Fibroblast of lung (primary cell): ENCODE measurements at regions not wholly inside any gene's neighbourhood (a gene's known extent, or its start where the extent isn't known, plus 50 kb on each side); places are given as distances from the start of the nearest gene placed in this dataset.
"Not testable (repeated sequence)": the region's sequence is repeated elsewhere in the genome, so short reads cannot be mapped to it uniquely, and the experiment has no call there.

Experiments
- DNase-seq, 2 donors: peaks; one replicate each; pipeline versions ENCODE4 v3.0.0 to v3.0.0-alpha.2; 2010; ENCODE audit warnings: low read depth in 2 of 2
- H2AFZ ChIP-seq: 2 replicates; pipeline ENCODE4 v1.5.1; 2012; ENCODE audit warnings: low read length, control low read depth, inconsistent platforms
- H3K27ac ChIP-seq: 2 replicates; pipeline ENCODE4 v1.5.1; 2011; ENCODE audit warnings: low read length, control low read depth; ENCODE audit not compliant: insufficient read depth
- H3K27me3 ChIP-seq: 2 replicates; pipeline ENCODE4 v1.5.1; 2011; ENCODE audit warnings: mild to moderate bottlenecking, low read length; ENCODE audit not compliant: control insufficient read depth, insufficient read depth
- H3K36me3 ChIP-seq: 2 replicates; pipeline ENCODE4 v1.5.1; 2011; ENCODE audit warnings: low read length; ENCODE audit not compliant: control insufficient read depth, insufficient read depth
- H3K4me1 ChIP-seq: 2 replicates; pipeline ENCODE4 v1.5.1; 2011; ENCODE audit warnings: low read length; ENCODE audit not compliant: control insufficient read depth, insufficient read depth; ENCODE audit errors: extremely low read depth
- H3K4me2 ChIP-seq: 2 replicates; pipeline ENCODE4 v1.5.1; 2011; ENCODE audit warnings: low read length, control low read depth; ENCODE audit not compliant: insufficient read depth; ENCODE audit errors: extremely low read depth
- H3K4me3 ChIP-seq, 4 experiments: fragments of 200-600 bp in 1 of 4; sonication (generic) in 1 of 4; replicated peaks in 1 of 4; 2 replicates each; pipeline ENCODE4 v1.5.1; 2011 to 2016; ENCODE audit warnings: low read length in 4 of 4, low read depth in 3 of 4, mild to moderate bottlenecking in 3 of 4, control low read depth in 2 of 4, inconsistent platforms in 1 of 4, mixed read lengths in 1 of 4; ENCODE audit not compliant: insufficient read depth in 1 of 4; ENCODE audit errors: control extremely low read depth in 1 of 4
- H3K79me2 ChIP-seq: 2 replicates; pipeline ENCODE4 v1.5.1; 2012; ENCODE audit warnings: mild to moderate bottlenecking, low read length, inconsistent platforms; ENCODE audit not compliant: control insufficient read depth, insufficient read depth
- H3K9ac ChIP-seq: 2 replicates; pipeline ENCODE4 v1.5.1; 2011; ENCODE audit warnings: mild to moderate bottlenecking, low read length, control low read depth; ENCODE audit not compliant: insufficient read depth
- H3K9me3 ChIP-seq: 2 replicates; pipeline ENCODE4 v1.5.1; 2012; ENCODE audit warnings: low read depth, low read length; ENCODE audit not compliant: control insufficient read depth, insufficient read depth
- H4K20me1 ChIP-seq: 2 replicates; pipeline ENCODE4 v1.5.1; 2011; ENCODE audit warnings: low read length; ENCODE audit not compliant: control insufficient read depth, insufficient read depth; ENCODE audit errors: extremely low read depth
- CTCF ChIP-seq, 2 donors: IDR thresholded peaks in 1 of 2; conservative IDR thresholded peaks in 1 of 2; 1 replicate in 1 of 2; 2 replicates in 1 of 2; pipeline ENCODE4 v1.5.1; 2011 to 2012; ENCODE audit warnings: low read length in 2 of 2, control low read depth in 1 of 2, inconsistent platforms in 1 of 2, low read depth in 1 of 2, mild to moderate bottlenecking in 1 of 2
- EZH2 ChIP-seq: IDR thresholded peaks from 2 replicates; pipeline ENCODE4 v1.5.1; 2012; ENCODE audit warnings: low read length, control low read depth, mild to moderate bottlenecking; ENCODE audit errors: missing control alignments

GRCh38 chr6:62993951-62994350 lies 217.3 kb upstream of the FKBP1C start:
- H3K27me3 ChIP-seq, result no peaks in the 10 kb centered on the region
- no peaks in the 10 kb centered on the region for H3K4me1 ChIP-seq
- no peaks in the 10 kb centered on the region for H3K36me3 ChIP-seq
- no peak overlapping the region for H3K27ac ChIP-seq
- no peaks in the 10 kb centered on the region for H3K79me2 ChIP-seq
- DNase-seq, result no peak
- no peak overlapping the region for H2AFZ ChIP-seq
- no peaks in the 10 kb centered on the region for H4K20me1 ChIP-seq
- no peak overlapping the region for H3K4me2 ChIP-seq
- TF ChIP-seq EZH2 (no peak), CTCF (conservative IDR thresholded peaks at IDR 0.05 in 1 of 2, IDR thresholded peaks at IDR 0.05 in 1 of 2; ENCODE audit: low read depth in 1 of 2, low read length in 2 of 2) (no peak)
- H3K4me3 ChIP-seq, result no peak overlapping the region
- H3K9me3 ChIP-seq, result no peaks in the 10 kb centered on the region
- H3K9ac ChIP-seq, result no peak overlapping the region

GRCh38 chr6:62998022-62998421 lies 213.2 kb upstream of the FKBP1C start:
- no peaks in the 10 kb centered on the region for H4K20me1 ChIP-seq

DNA sequence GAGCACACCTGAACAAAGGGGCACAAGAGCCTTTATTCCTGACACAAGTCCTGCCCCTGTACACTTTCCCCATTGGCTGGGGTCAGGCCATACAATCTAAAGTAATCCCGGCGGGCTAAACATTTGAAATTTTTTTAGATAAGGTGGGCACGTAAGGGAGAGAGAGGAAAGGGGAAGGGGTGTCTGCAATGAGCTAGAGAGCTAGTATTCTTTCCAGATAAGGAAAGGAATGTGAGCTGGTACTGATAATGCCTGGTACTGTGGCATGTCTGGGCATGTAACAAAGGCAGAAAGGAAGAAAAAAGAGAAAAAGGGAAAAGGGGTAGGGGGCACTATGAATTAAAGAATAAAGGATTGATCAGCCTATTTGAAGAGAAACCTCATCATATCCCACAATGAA lies 212.0 kb upstream of the FKBP1C start:
- H3K4me2 ChIP-seq, H3K4me1 ChIP-seq, H3K9me3 ChIP-seq, H2AFZ ChIP-seq, DNase-seq, H3K36me3 ChIP-seq, H3K27me3 ChIP-seq, H3K79me2 ChIP-seq, H3K9ac ChIP-seq, H4K20me1 ChIP-seq, H3K4me3 ChIP-seq, H3K27ac ChIP-seq: not testable (repeated sequence)

More at GRCh38 chr6:62998022-62998421, 213.2 kb upstream of the FKBP1C start:
- no peaks in the 10 kb centered on the region for H3K9me3 ChIP-seq
- H3K27ac ChIP-seq, result no peak overlapping the region
- no peak overlapping the region for H3K4me2 ChIP-seq
- H3K9ac ChIP-seq, result no peak overlapping the region
- no peak overlapping the region for H2AFZ ChIP-seq
- no peaks in the 10 kb centered on the region for H3K27me3 ChIP-seq
- no peak overlapping the region for H3K4me3 ChIP-seq
- no peaks in the 10 kb centered on the region for H3K36me3 ChIP-seq
- no peak for DNase-seq
- no peaks in the 10 kb centered on the region for H3K4me1 ChIP-seq
- TF ChIP-seq EZH2 (no peak), CTCF (conservative IDR thresholded peaks at IDR 0.05 in 1 of 2, IDR thresholded peaks at IDR 0.05 in 1 of 2; ENCODE audit: low read depth in 1 of 2, low read length in 2 of 2) (no peak)
- no peaks in the 10 kb centered on the region for H3K79me2 ChIP-seq
